Right lung (tissue), 2 donors: ENCODE measurements at regions not wholly inside any gene's neighbourhood (a gene's known extent, or its start where the extent isn't known, plus 50 kb on each side); places are given as distances from the start of the nearest gene placed in this dataset.

ENCODE experiments used
- DNase-seq, 2 donors: peaks; one replicate each; pipeline ENCODE4 v3.0.0-alpha.2; 2013

- no peak for DNase-seq
Observed at GRCh38 chr6:131383421-131384411, 189.3 kb upstream of the ARG1 start.

DNA sequence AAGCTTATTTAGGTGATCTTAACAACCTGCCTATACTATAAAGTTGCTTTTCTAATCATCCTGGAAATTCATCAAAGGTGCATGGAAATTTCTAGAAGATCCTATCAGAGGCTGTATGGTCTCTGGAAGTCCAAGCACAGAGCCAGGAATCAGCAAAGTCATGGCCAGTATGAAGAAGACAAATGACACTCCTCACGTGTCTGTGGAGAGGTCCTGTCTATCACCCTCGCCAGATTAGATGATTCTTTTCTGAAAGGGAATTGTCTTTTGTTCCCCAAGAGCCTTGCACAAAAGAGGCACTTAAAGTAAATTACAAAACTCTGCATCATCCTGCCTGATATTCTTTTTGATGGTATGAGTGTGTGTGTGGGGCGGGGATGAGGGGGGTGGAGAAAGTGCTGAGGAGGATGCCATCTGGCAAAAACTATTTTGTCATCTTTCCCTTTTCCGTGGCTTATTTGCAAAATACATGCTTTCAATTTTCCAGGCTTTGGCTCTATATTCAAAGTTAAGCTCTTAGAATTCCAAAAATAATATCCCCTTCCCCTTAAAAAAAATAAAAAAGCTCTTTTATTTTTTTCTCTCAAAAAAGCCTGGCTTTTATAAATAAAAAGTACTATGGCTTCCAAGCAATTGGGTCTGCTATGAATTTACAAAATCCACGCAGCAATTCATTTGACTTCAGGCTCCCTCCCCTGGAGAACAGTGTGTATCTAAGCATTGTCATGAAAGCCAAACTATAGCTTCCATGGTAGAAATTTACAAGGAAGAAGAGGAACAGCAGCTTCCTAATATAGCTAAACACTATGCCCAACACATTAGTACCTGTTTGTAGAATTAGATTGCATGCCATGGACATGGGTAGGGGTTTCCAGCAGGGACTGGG, 185.2 kb upstream of the ARG1 start:
- DNase-seq: no peak

- no peak for DNase-seq
Observed at GRCh38 chr6:131390322-131390721, 182.7 kb upstream of the ARG1 start.

GRCh38 chr6:131391116-131391515, 181.9 kb upstream of the ARG1 start:
- DNase-seq: no peak

GRCh38 chr6:131393433-131393832, 179.6 kb upstream of the ARG1 start:
- no peak for DNase-seq

GRCh38 chr6:131394768-131395432, 178.1 kb upstream of the ARG1 start:
- DNase-seq: no peak

DNA sequence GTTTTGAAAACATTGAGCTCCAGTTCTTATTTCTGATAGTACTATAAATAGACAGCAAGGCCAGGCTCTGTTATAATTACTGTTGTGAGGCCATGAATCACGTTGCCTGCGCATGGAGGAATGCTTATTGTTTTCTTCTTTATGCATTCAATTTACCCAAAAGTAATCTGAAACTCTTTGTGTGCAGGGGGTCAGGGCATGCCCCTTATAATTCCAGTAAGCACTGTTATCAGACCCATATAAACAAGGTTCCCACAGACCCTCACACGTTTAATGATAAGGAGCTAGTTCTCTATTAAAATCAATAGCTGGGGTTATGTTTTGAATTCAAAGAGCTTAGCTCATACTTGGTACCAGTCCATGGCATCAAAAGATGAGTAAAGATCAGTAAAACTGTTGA, 174.8 kb upstream of the ARG1 start:
- DNase-seq: no peak

DNA sequence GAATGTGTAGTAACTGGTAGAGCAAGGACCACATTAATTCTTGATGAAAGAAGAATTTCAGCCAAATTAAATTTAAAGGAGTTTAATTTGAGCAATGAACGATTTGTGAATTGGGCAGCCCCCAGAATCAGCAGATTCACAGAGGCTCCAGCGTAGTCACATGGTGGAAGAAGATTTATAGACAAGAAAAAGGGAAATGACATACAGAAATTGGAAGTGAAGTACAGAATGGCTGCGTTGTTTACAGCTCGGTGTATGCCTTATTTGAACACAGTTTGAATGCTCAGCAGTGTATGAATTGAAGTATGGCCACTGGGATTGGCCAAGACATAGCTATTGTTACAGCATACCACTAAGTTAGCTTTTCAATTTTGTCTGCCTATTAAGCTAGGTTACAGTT, 173.6 kb upstream of the ARG1 start:
- no peak for DNase-seq

DNA sequence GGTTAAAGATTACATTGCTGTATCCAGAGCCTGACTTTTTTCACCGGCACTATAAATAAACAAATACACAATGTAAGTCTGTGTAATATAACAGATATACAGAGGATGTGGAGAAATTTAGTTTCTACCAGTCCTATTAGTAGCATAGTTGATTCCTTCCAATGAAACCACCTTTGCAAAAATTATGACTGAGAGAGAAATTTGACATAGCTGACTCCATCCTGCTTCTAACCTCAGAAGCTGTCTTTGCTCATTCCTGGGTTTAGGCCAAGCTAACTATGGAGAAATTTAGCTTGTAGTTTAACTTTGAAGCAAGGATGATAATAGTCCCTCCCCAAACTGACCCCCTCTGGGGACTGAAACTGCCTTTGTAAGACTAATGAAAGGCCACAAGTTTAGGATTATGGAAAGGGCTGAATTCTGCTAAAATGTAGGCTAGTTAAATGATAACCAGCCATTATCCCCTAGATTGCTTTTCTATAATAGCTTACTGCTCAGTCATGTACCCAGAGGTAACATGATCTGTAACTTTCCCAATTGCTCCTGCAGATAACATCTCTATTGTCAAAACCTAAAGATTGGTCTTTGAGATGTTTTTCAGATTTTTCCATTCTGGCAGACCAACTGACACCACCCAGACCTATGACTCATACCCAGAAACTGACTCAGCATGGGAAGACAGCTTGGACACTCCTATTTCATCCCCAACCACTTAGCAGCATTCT, 172.8 kb upstream of the ARG1 start:
- no peak for DNase-seq

DNA sequence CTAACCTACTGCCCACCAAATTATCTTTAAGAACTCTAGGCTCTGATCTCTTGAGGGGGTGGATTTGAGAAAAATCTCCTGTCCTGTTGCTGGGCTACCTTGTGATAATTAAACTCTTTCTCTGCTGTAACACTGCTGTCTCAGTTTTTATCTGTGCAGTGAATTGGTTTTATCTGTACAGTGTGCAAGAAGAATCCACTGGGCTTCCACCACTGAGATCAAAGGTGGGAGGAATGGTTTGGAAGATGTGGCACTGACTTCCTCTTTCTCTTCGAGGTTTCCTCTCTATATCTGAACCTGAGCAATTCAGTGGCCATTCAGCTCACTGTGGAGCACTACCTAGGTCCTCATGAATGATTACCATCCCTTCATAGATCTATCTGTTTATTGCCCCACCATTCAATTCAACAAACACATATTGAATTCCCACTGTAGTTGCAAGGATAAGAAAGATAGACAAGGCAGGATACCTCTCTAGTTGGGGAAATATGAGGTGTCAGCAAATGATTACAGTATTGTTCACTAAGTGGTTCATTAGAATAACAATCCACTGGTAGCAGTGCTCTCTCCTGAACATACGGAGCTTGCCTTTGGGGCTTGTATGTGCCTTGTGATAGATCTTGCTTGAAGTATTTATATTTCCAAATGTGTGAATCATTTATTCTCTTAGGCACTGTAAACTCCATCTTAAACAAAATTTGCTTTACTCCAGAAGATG, 172.1 kb upstream of the ARG1 start:
- DNase-seq: no peak

DNA sequence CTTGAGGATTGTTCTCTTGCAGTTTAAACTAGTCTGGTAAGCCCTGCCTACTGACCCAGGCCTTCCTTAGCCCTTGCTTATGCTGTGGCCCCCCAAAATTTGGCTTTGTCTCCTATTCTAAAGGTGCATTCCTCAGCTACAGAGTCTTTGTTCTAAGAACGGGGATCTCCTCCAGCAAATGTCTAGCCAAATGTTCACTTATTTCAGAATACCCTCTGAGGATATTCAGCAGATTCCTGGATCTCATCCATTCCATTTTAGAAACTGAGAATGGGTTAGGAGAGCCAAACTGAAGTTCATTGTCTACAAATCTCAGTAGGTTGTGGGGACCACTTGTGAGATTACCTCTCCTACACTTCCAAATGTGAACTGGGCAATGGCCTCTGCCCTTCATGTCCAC, 164.2 kb upstream of the ARG1 start:
- DNase-seq: no peak

DNA sequence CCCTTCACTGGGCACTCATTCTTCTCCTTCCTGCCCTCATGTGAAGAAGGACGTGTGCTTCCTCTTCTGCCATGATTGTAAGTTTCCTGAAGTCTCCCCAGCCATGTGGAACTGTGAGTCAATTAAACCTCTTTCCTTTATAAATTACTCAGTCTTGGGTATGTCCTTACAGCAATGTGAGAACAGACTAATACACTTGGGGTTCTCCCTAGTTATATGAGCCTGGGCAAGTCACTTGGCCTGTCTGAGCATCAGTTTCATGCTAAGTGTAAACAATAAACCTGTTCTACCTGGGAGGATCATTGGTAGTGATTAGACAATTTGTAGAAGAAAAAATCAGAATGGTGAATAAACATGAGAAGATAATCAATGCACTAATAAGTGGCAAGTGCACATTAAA, 162.2 kb upstream of the ARG1 start:
- no peak for DNase-seq

DNA sequence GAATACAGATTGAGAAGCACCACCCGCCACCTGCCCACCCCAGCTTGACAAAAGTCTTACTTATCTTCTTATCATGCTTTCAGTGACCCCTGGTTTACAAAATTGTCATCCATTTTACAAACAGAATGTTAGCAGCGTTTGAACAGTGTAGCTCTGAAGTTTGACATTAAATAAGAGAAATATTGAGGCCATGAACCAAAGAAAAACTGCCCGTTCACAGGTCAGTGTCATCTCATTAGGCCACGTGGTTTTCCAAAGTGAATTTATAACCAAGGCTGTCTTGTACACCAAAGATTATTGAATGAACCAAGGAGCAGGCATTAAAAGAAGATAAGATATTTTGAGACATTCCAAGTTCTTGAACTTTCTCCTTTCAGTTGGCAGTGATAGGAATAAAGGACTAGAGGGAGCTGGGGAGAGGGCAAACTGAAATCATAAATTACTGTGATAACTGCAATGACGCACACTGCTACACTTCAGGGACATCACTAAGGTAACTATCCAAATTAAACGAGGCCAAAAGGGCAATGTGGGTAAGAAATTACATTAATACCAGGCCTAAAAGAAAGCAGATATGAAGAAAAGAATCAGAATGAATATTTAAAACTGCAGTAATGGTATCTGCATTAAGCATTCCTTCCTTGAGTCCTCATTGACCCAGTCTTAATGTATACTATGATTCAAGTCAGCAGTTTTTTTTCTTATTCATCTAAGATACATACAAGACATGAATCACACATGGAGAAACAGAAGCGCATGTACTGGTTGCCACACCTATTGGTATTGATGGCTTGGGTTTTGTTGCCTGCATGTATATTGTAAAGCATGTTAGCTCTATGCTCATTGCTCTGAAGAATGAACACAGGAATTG, 159.8 kb upstream of the ARG1 start:
- no peak for DNase-seq

DNA sequence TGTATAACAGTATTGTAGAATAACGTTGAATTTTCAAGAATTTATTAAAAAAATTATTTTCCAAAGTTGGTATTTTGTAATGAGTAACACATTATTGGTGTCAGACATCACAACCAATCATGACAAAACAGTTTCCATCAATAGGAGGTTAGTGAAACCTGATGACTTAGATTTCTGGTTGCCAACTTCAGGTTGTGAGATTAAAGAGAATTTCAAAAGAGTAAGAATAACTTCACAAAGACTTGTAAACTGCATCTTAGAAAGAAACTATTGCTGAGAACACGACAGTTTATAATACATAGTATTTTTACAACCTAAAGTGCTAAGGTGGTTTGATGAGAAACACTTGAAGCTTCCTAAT, 159.2 kb upstream of the ARG1 start:
- DNase-seq: no peak

GRCh38 chr6:131414956-131415355, 158.1 kb upstream of the ARG1 start:
- no peak for DNase-seq

DNA sequence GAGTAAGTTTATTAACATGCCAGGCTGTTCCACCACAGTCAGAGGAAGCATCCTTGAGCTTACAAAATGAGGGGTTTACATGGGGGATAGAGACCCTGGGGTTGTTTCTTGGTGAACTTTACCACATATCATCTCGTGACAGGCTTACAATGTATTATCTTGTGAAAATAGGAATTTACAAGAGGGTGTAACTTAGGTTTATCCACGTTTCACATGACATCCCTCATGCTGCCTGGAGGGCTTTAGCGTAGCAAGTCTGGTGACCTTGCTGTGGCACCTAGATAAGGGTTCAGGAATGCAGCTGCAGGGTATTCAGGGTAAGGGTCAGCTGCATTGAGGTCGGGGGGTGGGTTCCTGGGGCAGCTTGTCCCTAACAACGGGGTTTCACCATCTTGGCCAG, 154.6 kb upstream of the ARG1 start:
- no peak for DNase-seq

GRCh38 chr6:131419702-131420101, 153.3 kb upstream of the ARG1 start:
- DNase-seq: no peak

DNA sequence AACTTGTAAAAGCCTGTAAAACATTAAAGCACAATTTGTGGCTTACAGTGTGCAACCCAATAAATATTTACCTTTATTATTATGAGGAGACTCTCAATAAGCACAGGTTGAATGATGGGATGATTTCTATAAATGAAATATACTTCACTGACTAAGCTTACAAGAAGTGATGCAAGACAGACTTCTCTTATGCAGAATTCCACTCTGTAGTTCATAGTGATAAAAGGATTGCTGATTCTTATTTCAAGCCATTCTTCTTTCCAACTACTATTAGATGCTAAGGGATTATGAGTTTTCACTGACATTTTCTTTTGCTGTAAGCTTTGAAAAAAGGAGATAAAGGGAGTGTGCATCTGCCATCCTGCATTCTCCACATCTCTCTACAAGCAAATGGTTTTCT, 149.0 kb upstream of the ARG1 start:
- DNase-seq: no peak

- DNase-seq: peak; percentile 5 to 8
Observed at GRCh38 chr6:131424475-131424874, 148.6 kb upstream of the ARG1 start.
